ENCODE measurements at regions not wholly inside any gene's neighbourhood (a gene's known extent, or its start where the extent isn't known, plus 50 kb on each side); places are given as distances from the start of the nearest gene placed in this dataset.

DNA sequence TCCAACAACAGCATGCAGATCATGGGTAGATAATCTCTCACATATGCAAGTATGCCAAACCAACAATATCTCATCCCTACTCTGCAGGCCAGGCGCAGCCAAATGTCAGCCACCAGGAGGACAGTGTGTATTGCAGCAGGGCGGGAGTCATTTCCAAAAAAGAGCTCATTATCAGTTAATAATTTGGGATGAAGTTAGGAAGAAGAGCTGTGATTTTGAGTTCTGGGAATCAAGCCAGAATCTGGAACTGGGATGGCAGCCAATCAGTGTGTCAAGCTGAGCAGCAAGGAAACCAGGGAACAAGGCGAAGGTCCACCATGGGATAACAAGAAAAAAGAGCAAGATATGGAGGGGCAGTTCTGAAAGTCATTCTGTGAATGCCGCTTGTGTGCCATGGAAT, 88.2 kb upstream of the CAMK2D start:
- H3K27me3 ChIP-seq (ENCODE audit: insufficient read depth, low read length, poor library complexity, severe bottlenecking) = no peaks in the 10 kb centered on the region
- CTCF ChIA-PET = no interaction called here
- Mint-ChIP-seq H3K4me3 (no peak overlapping the region), H3K36me3 (peaks cover 0 to 13% (median 2%) of the 10 kb centered on the region in 3 donors), H3K4me1 (peaks cover 0 to 5% (median 0%) of the 10 kb centered on the region in 3 donors), H3K9me3 (peaks cover 0 to 2% (median 0%) of the 10 kb centered on the region in 5 donors), H3K27ac (no peak overlapping the region), H3K27me3 (peaks cover 4 to 6% of the 10 kb centered on the region in 2 donors)
- POLR2A ChIA-PET = no interaction called here
- H3K9me3 ChIP-seq (ENCODE audit: low read length) = no peaks in the 10 kb centered on the region
- no peak overlapping the region for H3K4me3 ChIP-seq (ENCODE audit: low read length)
- no peaks in the 10 kb centered on the region for H3K4me1 ChIP-seq (ENCODE audit: insufficient read depth, low read length)
- DNase-seq = no peak
- no peak overlapping the region for H3K27ac ChIP-seq (ENCODE audit: low read depth, low read length)
- H3K36me3 ChIP-seq (ENCODE audit: insufficient read depth, low read length) = no peaks in the 10 kb centered on the region

DNA sequence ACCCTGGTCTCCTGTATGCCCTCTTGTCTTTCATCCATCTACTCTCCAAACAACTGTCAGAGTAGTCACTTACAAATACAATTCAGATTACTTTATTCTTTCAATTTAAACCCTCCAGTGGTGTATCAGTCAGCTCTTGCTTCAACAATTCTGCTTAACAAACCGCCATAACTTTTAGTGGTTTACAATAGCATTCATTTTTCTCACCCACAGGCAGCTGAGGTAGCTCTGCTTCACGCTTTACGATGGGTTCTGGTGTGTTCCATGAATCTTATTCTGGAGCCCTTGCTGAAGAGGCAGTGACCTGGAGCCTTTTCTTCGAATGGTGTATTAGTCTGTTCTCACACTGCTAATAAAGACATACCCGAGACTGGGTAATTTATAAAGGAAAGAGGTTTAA, 86.2 kb upstream of the CAMK2D start:
- Histone ChIP-seq H3K27me3 (ENCODE audit: insufficient read depth, low read length, poor library complexity, severe bottlenecking) (no peaks in the 10 kb centered on the region), H3K36me3 (ENCODE audit: insufficient read depth, low read length) (no peaks in the 10 kb centered on the region), H3K4me1 (ENCODE audit: insufficient read depth, low read length) (no peaks in the 10 kb centered on the region), H3K27ac (ENCODE audit: low read depth, low read length) (no peak overlapping the region), H3K9me3 (ENCODE audit: low read length) (no peaks in the 10 kb centered on the region), H3K4me3 (ENCODE audit: low read length) (no peak overlapping the region)
- Mint-ChIP-seq H3K9me3 (peaks cover 0 to 2% (median 0%) of the 10 kb centered on the region in 5 donors), H3K27me3 (peaks cover 4 to 6% of the 10 kb centered on the region in 2 donors), H3K4me3 (no peak overlapping the region), H3K36me3 (peaks cover 0 to 8% (median 2%) of the 10 kb centered on the region in 3 donors), H3K27ac (peak overlapping the region in 1 of 8 donors; percentile 32), H3K4me1 (peaks cover 0 to 5% (median 0%) of the 10 kb centered on the region in 3 donors)
- POLR2A ChIA-PET = no interaction called here
- no peak for DNase-seq
- CTCF ChIA-PET = no interaction called here

DNA sequence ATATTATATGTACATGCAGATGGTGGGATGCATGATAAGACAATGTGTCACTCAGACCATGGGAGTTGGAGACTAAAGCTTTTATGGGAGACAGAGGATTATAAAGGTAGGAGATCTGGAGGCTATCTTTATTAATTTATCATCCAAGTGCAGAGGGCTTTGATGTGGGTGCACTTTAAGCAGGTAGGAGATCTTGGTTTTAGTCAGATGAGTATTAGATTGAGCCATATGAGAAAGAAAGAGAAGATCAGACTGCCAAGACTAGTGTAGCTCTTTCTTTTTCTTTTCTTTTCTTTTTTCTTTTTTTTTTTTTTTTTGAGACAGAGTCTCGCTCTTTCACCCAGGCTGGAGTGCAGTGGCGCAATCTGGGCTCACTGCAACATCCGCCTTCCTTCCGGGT, 84.9 kb upstream of the CAMK2D start:
- Histone ChIP-seq H3K27me3 (ENCODE audit: insufficient read depth, low read length, poor library complexity, severe bottlenecking) (no peaks in the 10 kb centered on the region), H3K9me3 (ENCODE audit: low read length) (no peaks in the 10 kb centered on the region), H3K4me1 (ENCODE audit: insufficient read depth, low read length) (no peaks in the 10 kb centered on the region), H3K27ac (ENCODE audit: low read depth, low read length) (no peak overlapping the region), H3K36me3 (ENCODE audit: insufficient read depth, low read length) (no peaks in the 10 kb centered on the region), H3K4me3 (ENCODE audit: low read length) (no peak overlapping the region)
- ChIA-PET POLR2A (no interaction called here), CTCF (no interaction called here)
- H3K9me3 Mint-ChIP-seq = peaks cover 0 to 2% (median 0%) of the 10 kb centered on the region in 5 donors
- peaks cover 4% of the 10 kb centered on the region in 2 donors for H3K27me3 Mint-ChIP-seq
- no peak for DNase-seq
- no peak overlapping the region for H3K4me3 Mint-ChIP-seq
- peaks cover 0 to 5% (median 0%) of the 10 kb centered on the region in 3 donors for H3K4me1 Mint-ChIP-seq
- H3K27ac Mint-ChIP-seq = no peak overlapping the region
- peaks cover 0 to 8% (median 2%) of the 10 kb centered on the region in 3 donors for H3K36me3 Mint-ChIP-seq

DNA sequence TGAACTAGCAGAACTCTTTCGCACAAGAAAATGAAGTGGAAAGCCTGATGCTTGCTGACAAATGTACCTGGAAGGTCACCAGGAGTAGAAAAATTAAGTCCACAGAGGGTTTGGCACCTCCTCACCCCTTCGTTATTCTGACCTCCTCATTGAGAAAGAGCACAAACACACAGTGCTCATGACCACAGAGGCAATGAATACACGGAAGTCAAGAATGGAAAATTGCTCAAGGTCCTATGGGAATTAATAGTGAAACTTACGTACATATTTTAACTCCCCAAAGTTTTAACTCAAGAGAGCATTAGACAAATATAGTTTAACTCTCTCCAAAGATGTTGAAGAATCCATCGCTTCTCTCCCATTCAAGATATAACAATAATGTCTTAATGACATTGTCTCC, 83.6 kb upstream of the CAMK2D start:
- Mint-ChIP-seq H3K27me3 (peaks cover 0 to 3% of the 10 kb centered on the region in 2 donors), H3K27ac (no peak overlapping the region), H3K9me3 (peaks cover 0 to 2% (median 0%) of the 10 kb centered on the region in 5 donors), H3K4me3 (no peak overlapping the region), H3K4me1 (peaks cover 0 to 5% (median 0%) of the 10 kb centered on the region in 3 donors), H3K36me3 (peaks cover 0 to 8% (median 2%) of the 10 kb centered on the region in 3 donors)
- H3K4me3 ChIP-seq (ENCODE audit: low read length) = no peak overlapping the region
- H3K36me3 ChIP-seq (ENCODE audit: insufficient read depth, low read length) = no peaks in the 10 kb centered on the region
- no peaks in the 10 kb centered on the region for H3K27me3 ChIP-seq (ENCODE audit: insufficient read depth, low read length, poor library complexity, severe bottlenecking)
- no peaks in the 10 kb centered on the region for H3K9me3 ChIP-seq (ENCODE audit: low read length)
- no peak overlapping the region for H3K27ac ChIP-seq (ENCODE audit: low read depth, low read length)
- ChIA-PET CTCF (no interaction called here), POLR2A (no interaction called here)
- no peak for DNase-seq
- H3K4me1 ChIP-seq (ENCODE audit: insufficient read depth, low read length) = no peaks in the 10 kb centered on the region

DNA sequence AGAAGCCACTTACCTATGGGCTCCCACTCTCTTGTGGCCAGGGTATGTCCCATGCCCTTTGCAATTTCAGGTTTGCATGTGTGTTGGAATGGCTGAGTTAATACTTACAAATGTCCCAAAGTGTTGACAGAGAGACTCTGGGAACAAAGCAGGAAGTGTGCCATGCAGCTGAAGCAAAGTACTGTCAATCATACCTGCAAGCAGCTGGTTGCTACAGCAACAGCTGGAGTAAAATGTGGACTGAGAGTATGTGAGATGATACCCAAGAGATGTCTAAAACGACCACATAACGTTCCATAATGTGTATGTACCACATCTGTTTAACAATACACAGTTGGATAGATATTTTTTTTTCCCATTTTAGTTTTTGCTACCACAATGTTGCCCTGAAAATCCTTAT, 82.8 kb upstream of the CAMK2D start:
- Histone ChIP-seq H3K9me3 (ENCODE audit: low read length) (no peaks in the 10 kb centered on the region), H3K36me3 (ENCODE audit: insufficient read depth, low read length) (no peaks in the 10 kb centered on the region), H3K27ac (ENCODE audit: low read depth, low read length) (no peak overlapping the region), H3K27me3 (ENCODE audit: insufficient read depth, low read length, poor library complexity, severe bottlenecking) (no peaks in the 10 kb centered on the region), H3K4me1 (ENCODE audit: insufficient read depth, low read length) (no peaks in the 10 kb centered on the region), H3K4me3 (ENCODE audit: low read length) (no peak overlapping the region)
- ChIA-PET CTCF (no interaction called here), POLR2A (no interaction called here)
- no peak overlapping the region for H3K27ac Mint-ChIP-seq
- peaks cover 0 to 3% of the 10 kb centered on the region in 2 donors for H3K27me3 Mint-ChIP-seq
- H3K4me1 Mint-ChIP-seq = peaks cover 0 to 5% (median 0%) of the 10 kb centered on the region in 3 donors
- no peak overlapping the region for H3K4me3 Mint-ChIP-seq
- peaks cover 0 to 8% (median 2%) of the 10 kb centered on the region in 3 donors for H3K36me3 Mint-ChIP-seq
- no peaks in the 10 kb centered on the region for H3K9me3 Mint-ChIP-seq
- no peak for DNase-seq

DNA sequence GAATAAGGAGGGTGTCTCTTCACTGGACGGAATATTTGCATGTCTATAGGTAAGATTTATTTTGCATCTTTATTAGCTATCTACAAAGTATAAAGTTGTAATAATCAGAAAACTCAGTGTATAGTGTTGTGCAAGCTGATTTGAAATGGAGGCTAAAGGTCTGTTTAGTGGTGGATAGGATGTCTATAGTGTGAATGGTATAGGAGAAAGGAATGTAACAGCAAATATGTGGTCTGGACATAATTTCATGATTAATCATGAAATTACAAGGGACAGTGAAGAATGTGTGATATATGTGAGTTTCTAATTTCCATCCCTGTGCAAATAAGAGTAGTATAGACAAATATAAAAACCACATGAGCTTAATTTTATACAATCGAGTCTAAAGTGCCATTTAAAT, 79.3 kb upstream of the CAMK2D start:
- no peak for DNase-seq
- no peaks in the 10 kb centered on the region for H3K4me1 Mint-ChIP-seq
- H3K36me3 ChIP-seq (ENCODE audit: insufficient read depth, low read length) = no peaks in the 10 kb centered on the region
- H3K27ac ChIP-seq (ENCODE audit: low read depth, low read length) = no peak overlapping the region
- POLR2A ChIA-PET = no interaction called here
- no peaks in the 10 kb centered on the region for H3K36me3 Mint-ChIP-seq
- H3K4me3 ChIP-seq (ENCODE audit: low read length) = no peak overlapping the region
- H3K4me3 Mint-ChIP-seq = no peak overlapping the region
- no peaks in the 10 kb centered on the region for H3K27me3 Mint-ChIP-seq
- H3K4me1 ChIP-seq (ENCODE audit: insufficient read depth, low read length) = no peaks in the 10 kb centered on the region
- H3K27me3 ChIP-seq (ENCODE audit: insufficient read depth, low read length, poor library complexity, severe bottlenecking) = no peaks in the 10 kb centered on the region
- H3K9me3 Mint-ChIP-seq = no peaks in the 10 kb centered on the region
- no peaks in the 10 kb centered on the region for H3K9me3 ChIP-seq (ENCODE audit: low read length)
- CTCF ChIA-PET = no interaction called here
- no peak overlapping the region for H3K27ac Mint-ChIP-seq

DNA sequence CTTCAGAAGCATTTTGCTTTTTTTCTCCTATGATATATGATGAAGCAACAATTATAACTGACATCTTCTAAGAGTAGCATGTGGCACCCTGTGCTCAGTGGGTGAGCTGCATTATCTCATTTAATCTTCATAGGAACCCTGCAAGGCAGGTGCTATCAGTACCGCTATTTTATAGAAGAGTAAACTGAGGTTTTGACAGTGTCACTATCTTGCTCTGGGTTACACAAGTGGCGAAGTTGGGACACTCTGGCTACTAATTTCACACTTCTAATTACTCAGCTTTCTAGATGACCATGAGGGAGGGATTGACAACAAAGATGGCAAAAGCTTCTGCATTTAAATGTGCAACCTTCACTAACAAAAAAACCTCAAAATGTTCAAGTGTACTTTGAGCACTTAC, 76.9 kb upstream of the CAMK2D start:
- CTCF ChIA-PET = no interaction called here
- Mint-ChIP-seq H3K4me3 (no peak overlapping the region), H3K4me1 (no peaks in the 10 kb centered on the region), H3K9me3 (no peaks in the 10 kb centered on the region), H3K27ac (peak overlapping the region in 1 of 8 donors; percentile 29), H3K27me3 (no peaks in the 10 kb centered on the region), H3K36me3 (no peaks in the 10 kb centered on the region)
- Histone ChIP-seq H3K4me1 (ENCODE audit: insufficient read depth, low read length) (no peaks in the 10 kb centered on the region), H3K36me3 (ENCODE audit: insufficient read depth, low read length) (no peaks in the 10 kb centered on the region), H3K4me3 (ENCODE audit: low read length) (no peak overlapping the region), H3K9me3 (ENCODE audit: low read length) (no peaks in the 10 kb centered on the region), H3K27ac (ENCODE audit: low read depth, low read length) (no peak overlapping the region), H3K27me3 (ENCODE audit: insufficient read depth, low read length, poor library complexity, severe bottlenecking) (no peaks in the 10 kb centered on the region)
- POLR2A ChIA-PET = no interaction called here
- no peak for DNase-seq

DNA sequence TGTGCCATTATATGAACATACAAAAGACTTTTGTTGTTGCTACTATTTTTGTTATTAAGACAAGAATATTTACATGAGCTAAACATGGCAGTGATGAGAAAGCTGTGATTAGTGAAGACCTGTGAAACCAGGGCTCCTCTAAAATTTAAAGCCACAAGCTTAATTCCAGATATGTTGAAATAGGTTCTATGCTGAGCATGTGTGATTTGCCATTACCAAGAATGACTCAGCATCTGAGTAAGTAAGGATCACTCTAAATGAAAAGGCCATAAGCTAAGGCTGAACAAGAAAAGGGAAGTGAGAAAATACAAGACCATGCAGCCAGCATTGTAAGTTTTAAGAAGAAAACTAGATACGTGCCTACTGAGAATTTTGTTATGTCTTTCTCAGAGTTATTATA, 75.9 kb upstream of the CAMK2D start:
- ChIA-PET CTCF (no interaction called here), POLR2A (no interaction called here)
- H3K27me3 ChIP-seq (ENCODE audit: insufficient read depth, low read length, poor library complexity, severe bottlenecking) = no peaks in the 10 kb centered on the region
- H3K36me3 Mint-ChIP-seq = no peaks in the 10 kb centered on the region
- no peaks in the 10 kb centered on the region for H3K27me3 Mint-ChIP-seq
- no peak for DNase-seq
- H3K27ac Mint-ChIP-seq = no peak overlapping the region
- no peak overlapping the region for H3K27ac ChIP-seq (ENCODE audit: low read depth, low read length)
- H3K4me1 Mint-ChIP-seq = no peaks in the 10 kb centered on the region
- H3K4me3 ChIP-seq (ENCODE audit: low read length) = no peak overlapping the region
- no peaks in the 10 kb centered on the region for H3K9me3 Mint-ChIP-seq
- no peaks in the 10 kb centered on the region for H3K4me1 ChIP-seq (ENCODE audit: insufficient read depth, low read length)
- H3K4me3 Mint-ChIP-seq = no peak overlapping the region
- no peaks in the 10 kb centered on the region for H3K9me3 ChIP-seq (ENCODE audit: low read length)
- H3K36me3 ChIP-seq (ENCODE audit: insufficient read depth, low read length) = no peaks in the 10 kb centered on the region

DNA sequence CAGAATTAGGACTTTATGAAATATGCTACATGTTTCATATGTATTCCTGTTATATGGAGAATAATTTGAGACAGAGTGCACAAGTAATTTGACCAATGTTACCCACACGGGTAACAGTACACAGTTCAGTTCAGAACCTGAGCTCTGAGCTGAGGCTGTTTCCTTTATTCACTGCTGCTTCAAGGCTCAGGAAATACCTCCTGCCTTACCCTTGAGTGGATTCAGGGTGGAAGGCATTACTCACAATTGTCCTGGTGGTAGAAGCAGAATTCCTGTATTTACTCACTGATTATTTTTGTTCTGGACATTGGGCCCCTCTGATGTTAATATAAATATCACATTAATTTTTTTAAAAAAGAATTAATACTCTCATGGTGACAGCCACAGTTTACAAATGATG, 73.5 kb upstream of the CAMK2D start:
- no peaks in the 10 kb centered on the region for H3K27me3 ChIP-seq (ENCODE audit: insufficient read depth, low read length, poor library complexity, severe bottlenecking)
- no peak overlapping the region for H3K4me3 ChIP-seq (ENCODE audit: low read length)
- no peak for DNase-seq
- H3K9me3 Mint-ChIP-seq = peaks cover 0 to 2% (median 0%) of the 10 kb centered on the region in 5 donors
- H3K4me1 Mint-ChIP-seq = peaks cover 0 to 5% (median 0%) of the 10 kb centered on the region in 3 donors
- no peaks in the 10 kb centered on the region for H3K36me3 ChIP-seq (ENCODE audit: insufficient read depth, low read length)
- no peaks in the 10 kb centered on the region for H3K4me1 ChIP-seq (ENCODE audit: insufficient read depth, low read length)
- no peak overlapping the region for H3K4me3 Mint-ChIP-seq
- H3K9me3 ChIP-seq (ENCODE audit: low read length) = no peaks in the 10 kb centered on the region
- ChIA-PET POLR2A (no interaction called here), CTCF (no interaction called here)
- peaks cover 0 to 2% of the 10 kb centered on the region in 2 donors for H3K27me3 Mint-ChIP-seq
- H3K36me3 Mint-ChIP-seq = no peaks in the 10 kb centered on the region
- no peak overlapping the region for H3K27ac Mint-ChIP-seq
- H3K27ac ChIP-seq (ENCODE audit: low read depth, low read length) = no peak overlapping the region

Measured in CD8-positive, alpha-beta memory T cell (primary cell).